MM.1S (cell line): ENCODE measurements at regions not wholly inside any gene's neighbourhood (a gene's known extent, or its start where the extent isn't known, plus 50 kb on each side); places are given as distances from the start of the nearest gene placed in this dataset.

Experiments used
- EZH2phosphoT487 ChIP-seq: fragments of 300-600 bp; sonication (generic); IDR thresholded peaks from 2 replicates; pipeline ENCODE4 v1.6.1; 2018; ENCODE audit warnings: antibody characterized with exemption, low read length
- TF ChIP-seq, protein P1 (sequence below): fragments of 300-600 bp; sonication (generic); IDR thresholded peaks from 2 replicates; pipeline ENCODE4 v1.5.1; 2016; ENCODE audit warnings: antibody characterized with exemption, low read length, mixed read lengths

- TF ChIP-seq, protein P1, sequence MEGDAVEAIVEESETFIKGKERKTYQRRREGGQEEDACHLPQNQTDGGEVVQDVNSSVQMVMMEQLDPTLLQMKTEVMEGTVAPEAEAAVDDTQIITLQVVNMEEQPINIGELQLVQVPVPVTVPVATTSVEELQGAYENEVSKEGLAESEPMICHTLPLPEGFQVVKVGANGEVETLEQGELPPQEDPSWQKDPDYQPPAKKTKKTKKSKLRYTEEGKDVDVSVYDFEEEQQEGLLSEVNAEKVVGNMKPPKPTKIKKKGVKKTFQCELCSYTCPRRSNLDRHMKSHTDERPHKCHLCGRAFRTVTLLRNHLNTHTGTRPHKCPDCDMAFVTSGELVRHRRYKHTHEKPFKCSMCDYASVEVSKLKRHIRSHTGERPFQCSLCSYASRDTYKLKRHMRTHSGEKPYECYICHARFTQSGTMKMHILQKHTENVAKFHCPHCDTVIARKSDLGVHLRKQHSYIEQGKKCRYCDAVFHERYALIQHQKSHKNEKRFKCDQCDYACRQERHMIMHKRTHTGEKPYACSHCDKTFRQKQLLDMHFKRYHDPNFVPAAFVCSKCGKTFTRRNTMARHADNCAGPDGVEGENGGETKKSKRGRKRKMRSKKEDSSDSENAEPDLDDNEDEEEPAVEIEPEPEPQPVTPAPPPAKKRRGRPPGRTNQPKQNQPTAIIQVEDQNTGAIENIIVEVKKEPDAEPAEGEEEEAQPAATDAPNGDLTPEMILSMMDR: no peak
- no peak for TF ChIP-seq EZH2phosphoT487
Measured at GRCh38 chr2:12222554-12222953, 476.1 kb downstream of the LPIN1 start.
